Tibial artery (tissue), 4 donors: ENCODE measurements at regions not wholly inside any gene's neighbourhood (a gene's known extent, or its start where the extent isn't known, plus 50 kb on each side); places are given as distances from the start of the nearest gene placed in this dataset.

Experiments
- DNase-seq, 2 donors: peaks; one replicate each; pipeline ENCODE4 v3.0.0-alpha.2; 2019
- H3K27ac ChIP-seq, 2 donors: fragments of 200-600 bp; sonication (generic) in 1 of 2; 1 replicate in 1 of 2; 2 replicates in 1 of 2; pipeline ENCODE4 v1.5.1; 2018 to 2019; ENCODE audit warnings: mild to moderate bottlenecking in 1 of 2
- H3K27me3 ChIP-seq, 2 donors: fragments of 200-600 bp; sonication (generic) in 1 of 2; one replicate each; pipeline versions ENCODE4 v1.5.1 to v1.6.0; 2016 to 2019
- H3K36me3 ChIP-seq, 3 donors: fragments of 200-600 bp; sonication (generic) in 2 of 3; one replicate each; pipeline ENCODE4 v1.5.1; 2016 to 2019; ENCODE audit warnings: mild to moderate bottlenecking in 2 of 3
- H3K4me1 ChIP-seq, 4 donors: fragments of 200-600 bp; sonication (generic) in 2 of 4; 1 replicate in 3 of 4; 2 replicates in 1 of 4; pipeline ENCODE4 v1.5.1; 2016 to 2019
- H3K4me3 ChIP-seq, 2 donors: fragments of 200-600 bp; sonication (generic) in 1 of 2; 1 replicate in 1 of 2; 2 replicates in 1 of 2; pipeline ENCODE4 v1.5.1; 2018 to 2019; ENCODE audit warnings: mild to moderate bottlenecking in 2 of 2
- H3K9me3 ChIP-seq, 3 donors: fragments of 200-600 bp; sonication (generic) in 1 of 3; one replicate each; pipeline ENCODE4 v1.5.1; 2016 to 2019
- intact Hi-C: fragments of 100-400 bp; cut with DNase I; formaldehyde crosslinking; loops from one replicate; pipeline ENCODE4 v1.15.0; 2023; ENCODE audit warnings: low total_unique reads
- TF ChIP-seq, protein P1 (sequence below), 2 experiments: fragments of 200-600 bp in 1 of 2; fragments of 450-650 bp in 1 of 2; IDR thresholded peaks; one replicate each; pipeline ENCODE4 v1.5.1; 2017 to 2019; ENCODE audit warnings: antibody characterized with exemption in 2 of 2, mild to moderate bottlenecking in 1 of 2, moderate library complexity in 1 of 2

DNA sequence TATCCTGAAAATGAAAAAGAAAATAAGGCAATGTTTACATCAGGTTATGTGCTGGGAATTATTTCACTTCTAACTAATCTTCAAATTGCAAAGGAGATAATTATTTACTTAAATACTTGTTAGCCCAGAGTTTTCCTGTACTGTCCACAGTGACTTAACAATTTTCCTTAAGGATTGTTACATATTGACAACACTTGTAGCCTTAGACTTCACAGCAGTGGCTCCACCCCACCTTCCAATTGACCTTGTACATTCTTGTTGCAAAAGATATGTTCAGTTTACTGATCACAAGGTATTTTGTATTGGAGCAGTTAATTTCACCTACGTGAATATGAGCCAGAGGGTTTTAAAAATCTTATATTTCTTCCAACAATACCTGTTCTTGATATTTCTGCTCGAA lies 376.9 kb downstream of the CNTN6 start:
- TF ChIP-seq, protein P1, sequence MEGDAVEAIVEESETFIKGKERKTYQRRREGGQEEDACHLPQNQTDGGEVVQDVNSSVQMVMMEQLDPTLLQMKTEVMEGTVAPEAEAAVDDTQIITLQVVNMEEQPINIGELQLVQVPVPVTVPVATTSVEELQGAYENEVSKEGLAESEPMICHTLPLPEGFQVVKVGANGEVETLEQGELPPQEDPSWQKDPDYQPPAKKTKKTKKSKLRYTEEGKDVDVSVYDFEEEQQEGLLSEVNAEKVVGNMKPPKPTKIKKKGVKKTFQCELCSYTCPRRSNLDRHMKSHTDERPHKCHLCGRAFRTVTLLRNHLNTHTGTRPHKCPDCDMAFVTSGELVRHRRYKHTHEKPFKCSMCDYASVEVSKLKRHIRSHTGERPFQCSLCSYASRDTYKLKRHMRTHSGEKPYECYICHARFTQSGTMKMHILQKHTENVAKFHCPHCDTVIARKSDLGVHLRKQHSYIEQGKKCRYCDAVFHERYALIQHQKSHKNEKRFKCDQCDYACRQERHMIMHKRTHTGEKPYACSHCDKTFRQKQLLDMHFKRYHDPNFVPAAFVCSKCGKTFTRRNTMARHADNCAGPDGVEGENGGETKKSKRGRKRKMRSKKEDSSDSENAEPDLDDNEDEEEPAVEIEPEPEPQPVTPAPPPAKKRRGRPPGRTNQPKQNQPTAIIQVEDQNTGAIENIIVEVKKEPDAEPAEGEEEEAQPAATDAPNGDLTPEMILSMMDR (IDR thresholded peaks at IDR 0.05) = no peak
- no peaks in the 10 kb centered on the region for H3K36me3 ChIP-seq
- H3K4me1 ChIP-seq = no peaks in the 10 kb centered on the region
- no peak for DNase-seq
- no peaks in the 10 kb centered on the region for H3K27me3 ChIP-seq
- intact Hi-C loops = no loop called here
- no peak overlapping the region for H3K4me3 ChIP-seq
- no peaks in the 10 kb centered on the region for H3K9me3 ChIP-seq
- H3K27ac ChIP-seq = no peak overlapping the region

DNA sequence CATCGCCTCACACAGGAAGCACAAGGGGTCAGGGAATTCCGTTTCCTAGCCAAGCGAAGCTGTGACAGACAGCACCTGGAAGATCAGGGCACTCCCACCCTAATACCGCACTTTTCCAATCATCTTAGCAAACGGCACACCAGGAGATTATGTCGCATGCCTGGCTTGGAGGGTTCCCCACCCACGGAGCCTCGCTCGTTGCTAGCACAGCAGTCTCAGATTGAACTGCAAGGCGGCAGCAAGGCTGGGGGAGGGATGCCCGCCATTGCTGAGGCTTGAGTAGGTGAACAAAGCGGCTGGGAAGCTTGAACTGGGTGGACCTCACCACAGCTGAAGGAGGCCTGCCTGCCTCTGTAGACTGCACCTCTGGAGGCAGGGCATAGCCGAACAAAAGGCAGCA lies 384.8 kb downstream of the CNTN6 start:
- H3K4me3 ChIP-seq = no peak overlapping the region
- no peak overlapping the region for H3K27ac ChIP-seq
- H3K4me1 ChIP-seq = no peaks in the 10 kb centered on the region
- no peaks in the 10 kb centered on the region for H3K36me3 ChIP-seq
- TF ChIP-seq, protein P1 (IDR thresholded peaks at IDR 0.05) = no peak
- H3K9me3 ChIP-seq = no peaks in the 10 kb centered on the region
- no peak for DNase-seq
- intact Hi-C loops = no loop called here
- H3K27me3 ChIP-seq = no peaks in the 10 kb centered on the region

DNA sequence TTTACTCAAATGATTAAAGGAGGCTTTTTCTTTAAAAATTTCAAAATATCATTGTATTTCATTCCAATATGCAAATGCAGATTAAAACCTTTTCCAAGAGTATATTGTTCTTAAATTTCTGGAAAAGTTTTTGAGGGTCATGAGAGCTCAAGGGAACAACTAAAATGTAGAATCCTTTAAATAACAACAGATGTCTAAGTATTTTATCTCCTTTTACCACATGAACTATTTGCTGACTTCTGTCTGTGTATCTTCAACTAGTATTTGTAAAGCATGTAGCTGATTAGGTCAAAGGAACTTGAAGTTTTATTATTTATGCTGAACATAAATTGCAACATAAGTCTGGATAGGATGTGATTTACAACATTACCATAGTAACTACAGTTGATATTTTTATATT lies 402.6 kb downstream of the CNTN6 start:
- no peaks in the 10 kb centered on the region for H3K27me3 ChIP-seq
- no peak overlapping the region for H3K27ac ChIP-seq
- H3K9me3 ChIP-seq = no peaks in the 10 kb centered on the region
- H3K4me1 ChIP-seq = no peaks in the 10 kb centered on the region
- TF ChIP-seq, protein P1 (IDR thresholded peaks at IDR 0.05) = no peak
- H3K36me3 ChIP-seq = no peaks in the 10 kb centered on the region
- no peak overlapping the region for H3K4me3 ChIP-seq
- no peak for DNase-seq
- intact Hi-C loops = no loop called here

DNA sequence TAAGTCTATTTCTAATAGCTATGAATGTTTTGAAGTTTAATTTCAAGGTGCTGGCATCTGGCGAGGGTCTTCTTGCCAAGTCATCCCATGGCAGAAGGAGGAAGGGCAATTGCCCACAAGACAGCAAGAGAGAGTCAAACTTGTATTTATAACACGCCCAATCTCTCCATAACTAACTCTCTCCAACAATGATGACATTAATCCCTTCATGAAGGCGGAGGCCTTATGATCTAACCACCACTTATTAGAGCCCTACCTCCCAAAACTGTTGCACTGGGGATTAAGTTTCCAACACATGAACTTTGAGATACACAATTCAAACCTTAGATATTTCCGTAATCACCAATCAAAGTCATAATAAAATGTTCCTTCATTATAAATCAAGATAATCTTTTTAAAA lies 406.9 kb downstream of the CNTN6 start:
- DNase-seq = no peak
- Histone ChIP-seq H3K36me3 (no peaks in the 10 kb centered on the region), H3K4me3 (no peak overlapping the region), H3K27me3 (no peaks in the 10 kb centered on the region), H3K4me1 (no peaks in the 10 kb centered on the region), H3K27ac (no peak overlapping the region), H3K9me3 (no peaks in the 10 kb centered on the region)
- intact Hi-C loops = no loop called here
- TF ChIP-seq, protein P1 (IDR thresholded peaks at IDR 0.05) = no peak

DNA sequence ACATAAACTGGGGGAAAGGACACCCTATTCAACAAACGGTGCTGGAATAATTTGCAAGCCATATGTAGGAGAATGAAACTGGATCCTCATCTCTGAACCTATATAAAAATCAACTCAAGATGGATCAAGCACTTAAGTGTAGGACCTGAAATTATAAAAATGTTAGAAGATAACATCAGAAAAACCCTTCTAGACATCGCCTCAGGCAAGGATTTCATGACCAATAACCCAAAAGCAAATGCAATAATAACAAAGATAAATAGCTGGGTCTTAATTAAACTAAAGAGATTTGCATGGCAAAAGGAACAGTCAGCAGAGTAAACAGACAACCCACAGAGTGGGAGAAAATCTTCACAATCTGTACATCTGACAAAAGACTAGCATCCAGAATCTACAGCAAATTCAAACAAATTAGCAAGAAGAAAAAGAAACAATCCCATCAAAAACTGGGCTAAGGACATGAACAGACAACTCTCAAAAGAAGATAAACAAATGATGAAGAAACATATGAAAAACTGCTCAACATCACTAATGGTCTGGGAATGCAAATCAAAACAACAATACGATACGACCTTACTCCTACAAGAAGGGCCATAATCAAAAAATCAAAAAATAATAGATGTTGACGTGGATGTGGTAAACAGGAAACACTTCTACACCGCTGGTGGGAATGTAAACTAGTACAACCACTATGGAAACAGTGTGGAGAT lies 408.7 kb downstream of the CNTN6 start:
- no peak overlapping the region for H3K27ac ChIP-seq
- no peaks in the 10 kb centered on the region for H3K4me1 ChIP-seq
- TF ChIP-seq, protein P1 (IDR thresholded peaks at IDR 0.05) = no peak
- no peak overlapping the region for H3K4me3 ChIP-seq
- no peaks in the 10 kb centered on the region for H3K27me3 ChIP-seq
- intact Hi-C loops = no loop called here
- H3K36me3 ChIP-seq = no peaks in the 10 kb centered on the region
- H3K9me3 ChIP-seq = no peaks in the 10 kb centered on the region
- DNase-seq = no peak

DNA sequence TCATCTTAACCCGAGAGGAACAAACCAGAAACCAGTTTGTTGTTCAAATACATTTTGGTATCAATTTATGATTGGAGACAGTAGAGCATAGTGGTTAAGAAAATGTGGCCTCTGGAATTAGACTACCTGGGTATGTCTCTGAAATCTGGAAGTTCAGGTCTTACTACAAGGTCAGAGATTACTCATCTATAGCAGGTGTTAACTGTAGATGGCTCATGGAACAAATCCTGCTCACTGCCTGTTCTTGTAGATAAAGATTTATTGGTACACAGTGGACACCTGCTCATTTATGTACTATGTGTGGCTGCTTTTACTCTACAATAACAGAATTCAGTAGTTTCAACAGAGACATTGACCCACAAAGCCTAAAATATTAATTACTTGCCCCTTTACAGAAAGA lies 413.3 kb downstream of the CNTN6 start:
- DNase-seq = no peak
- intact Hi-C loops = no loop called here

More for the DNA sequence above, 413.3 kb downstream of the CNTN6 start:
- Histone ChIP-seq H3K4me1 (no peaks in the 10 kb centered on the region), H3K9me3 (no peaks in the 10 kb centered on the region), H3K36me3 (no peaks in the 10 kb centered on the region), H3K4me3 (no peak overlapping the region), H3K27ac (no peak overlapping the region), H3K27me3 (no peaks in the 10 kb centered on the region)
- TF ChIP-seq, protein P1 (IDR thresholded peaks at IDR 0.05) = no peak
